ENCODE measurements at regions not wholly inside any gene's neighbourhood (a gene's known extent, or its start where the extent isn't known, plus 50 kb on each side); places are given as distances from the start of the nearest gene placed in this dataset.

DNA sequence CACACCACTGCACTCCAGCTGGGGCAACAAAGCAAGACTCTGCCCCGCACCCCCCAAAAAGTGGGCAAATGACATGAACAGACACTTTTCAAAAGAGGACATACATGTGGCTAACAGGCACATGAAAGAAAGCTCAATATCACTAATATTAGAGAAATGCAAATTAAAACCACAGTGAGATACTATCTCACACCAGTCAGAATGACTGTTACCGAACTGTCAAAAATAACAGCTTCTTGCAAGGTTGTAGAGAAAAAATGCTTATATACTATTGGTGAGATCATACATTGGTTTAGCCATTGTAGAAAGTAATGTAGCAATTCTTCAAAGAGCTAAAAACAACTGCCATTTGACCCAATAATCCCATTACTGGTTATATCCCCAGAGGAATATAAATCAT, 99.5 kb upstream of the SPATA13 start:
- no peak for DNase-seq (ENCODE audit: low read depth)
- TF ChIP-seq CTCF (conservative IDR thresholded peaks at IDR 0.05; ENCODE audit: low read length) = no peak

DNA sequence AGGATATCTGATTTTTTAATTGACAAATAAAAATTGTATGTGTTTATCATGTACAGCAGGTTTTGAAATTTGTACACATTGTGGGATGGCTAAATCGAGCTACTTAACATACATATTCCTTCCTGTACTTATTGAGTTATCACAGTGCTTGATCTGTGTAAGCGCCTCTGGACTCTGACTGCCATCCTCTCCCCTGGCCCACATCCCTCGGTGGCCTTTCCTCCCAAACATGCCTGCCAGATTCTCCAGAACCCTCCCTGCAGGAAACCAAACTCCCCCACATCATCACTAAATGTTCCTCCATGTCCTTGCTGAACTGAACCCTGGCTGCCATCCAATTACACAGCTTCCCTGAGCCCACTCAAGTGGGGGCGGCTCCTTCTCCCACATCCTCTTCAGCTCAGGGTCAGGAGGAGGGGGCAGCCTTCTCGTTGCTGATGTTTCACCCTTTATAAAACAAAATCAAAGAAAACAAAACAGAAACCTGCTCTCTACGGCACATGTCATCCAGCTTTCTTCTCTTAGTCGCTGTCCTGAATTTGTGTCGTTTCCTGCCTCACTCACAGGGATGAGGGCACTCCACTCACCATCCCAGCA, 97.1 kb upstream of the SPATA13 start:
- DNase-seq (ENCODE audit: low read depth) = no peak
- H3K4me3 ChIP-seq (ENCODE audit: low read length) = no peak overlapping the region
- TF ChIP-seq CTCF (conservative IDR thresholded peaks at IDR 0.05; ENCODE audit: low read length) = no peak

More for the DNA sequence above, 99.5 kb upstream of the SPATA13 start:
- no peak overlapping the region for H3K4me3 ChIP-seq (ENCODE audit: low read length)

DNA sequence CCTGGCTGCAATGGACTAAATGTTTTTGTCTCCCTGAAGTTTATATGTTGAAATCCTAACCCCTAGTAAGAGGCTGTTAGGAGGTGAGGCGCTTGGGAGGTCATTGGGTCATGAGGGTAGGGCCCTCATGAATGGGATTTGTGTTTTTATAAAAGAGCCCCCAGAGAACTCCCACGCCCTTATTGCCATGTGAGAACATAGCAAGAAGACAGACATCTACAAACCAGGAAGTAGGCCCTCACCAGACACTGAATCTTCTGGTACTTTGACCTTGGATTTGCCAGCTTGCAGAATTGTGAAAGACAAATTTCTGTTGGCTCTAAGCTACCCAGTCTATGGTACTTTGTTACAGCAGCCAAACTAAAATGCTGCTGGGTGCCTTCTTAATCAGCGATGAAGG, 96.1 kb upstream of the SPATA13 start:
- H3K4me3 ChIP-seq (ENCODE audit: low read length) = no peak overlapping the region
- no peak for DNase-seq (ENCODE audit: low read depth)
- no peak for TF ChIP-seq CTCF (conservative IDR thresholded peaks at IDR 0.05; ENCODE audit: low read length)

GRCh38 chr13:24065176-24065575, 95.3 kb upstream of the SPATA13 start:
- DNase-seq (ENCODE audit: low read depth) = no peak
- no peak for TF ChIP-seq CTCF (conservative IDR thresholded peaks at IDR 0.05; ENCODE audit: low read length)
- no peak overlapping the region for H3K4me3 ChIP-seq (ENCODE audit: low read length)

DNA sequence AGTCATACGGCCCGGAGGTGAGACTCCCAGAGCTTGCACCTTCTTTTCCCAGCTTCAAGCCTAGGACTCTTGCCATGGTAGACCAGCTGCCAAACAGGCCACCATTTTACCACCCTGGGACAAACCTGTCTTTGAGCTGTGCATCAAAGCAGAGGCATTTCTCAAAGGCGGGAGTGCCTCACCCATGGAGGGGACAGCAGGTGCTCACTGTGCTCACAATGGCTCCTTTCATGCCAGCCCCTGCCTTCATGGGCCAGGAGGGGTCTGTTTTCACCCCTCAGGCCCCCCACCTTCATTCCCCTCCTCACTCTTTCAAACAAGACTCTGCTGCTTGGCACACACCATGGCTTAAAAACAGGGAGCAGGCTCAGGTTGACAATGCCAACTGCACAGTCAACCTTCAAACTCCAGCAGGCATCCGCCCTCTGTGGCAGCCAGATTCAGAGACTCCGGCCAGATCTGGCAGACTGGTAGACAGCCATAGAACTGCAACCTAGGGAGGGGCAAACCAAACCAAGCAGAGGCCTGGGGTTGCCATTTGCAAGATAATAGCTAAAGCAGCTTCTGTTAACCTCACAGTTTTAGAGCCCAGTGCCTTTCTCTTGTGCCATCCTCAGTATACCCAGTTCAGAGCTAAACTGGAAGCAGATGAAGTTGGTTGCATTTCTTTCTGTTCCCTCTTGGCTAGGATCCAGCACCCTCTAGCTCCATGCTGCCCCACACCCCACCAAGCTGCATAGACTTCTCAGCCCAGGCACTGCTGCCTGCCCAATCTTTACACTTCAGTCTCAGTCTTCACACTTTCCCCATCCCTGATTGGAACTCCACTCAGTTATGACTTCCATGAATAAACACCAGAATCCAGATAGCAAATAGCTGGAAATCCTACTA, 93.9 kb upstream of the SPATA13 start:
- DNase-seq (ENCODE audit: low read depth) = no peak

DNA sequence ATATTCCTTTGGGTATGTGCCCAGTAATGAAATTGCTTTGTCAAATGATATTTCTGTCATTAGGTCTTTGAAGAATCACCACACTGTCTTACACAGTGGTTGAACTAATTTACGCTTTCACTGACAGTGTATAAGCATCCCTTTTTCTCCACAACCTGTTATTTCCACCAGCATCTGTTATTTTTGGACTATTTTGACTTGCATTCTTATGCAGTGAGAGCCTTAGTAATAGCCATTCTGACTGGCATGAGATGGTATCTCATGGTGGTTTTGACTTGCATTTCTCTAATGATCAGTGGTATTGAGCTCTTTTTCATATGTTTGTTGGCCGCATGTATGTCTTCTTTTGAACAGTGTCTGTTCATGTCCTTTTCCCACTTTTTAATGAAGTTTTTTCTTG, 92.0 kb upstream of the SPATA13 start:
- no peak for TF ChIP-seq CTCF (conservative IDR thresholded peaks at IDR 0.05; ENCODE audit: low read length)
- H3K4me3 ChIP-seq (ENCODE audit: low read length) = no peak overlapping the region
- DNase-seq (ENCODE audit: low read depth) = no peak

More for the DNA sequence above, 93.9 kb upstream of the SPATA13 start:
- no peak for TF ChIP-seq CTCF (conservative IDR thresholded peaks at IDR 0.05; ENCODE audit: low read length)
- H3K4me3 ChIP-seq (ENCODE audit: low read length) = no peak overlapping the region

DNA sequence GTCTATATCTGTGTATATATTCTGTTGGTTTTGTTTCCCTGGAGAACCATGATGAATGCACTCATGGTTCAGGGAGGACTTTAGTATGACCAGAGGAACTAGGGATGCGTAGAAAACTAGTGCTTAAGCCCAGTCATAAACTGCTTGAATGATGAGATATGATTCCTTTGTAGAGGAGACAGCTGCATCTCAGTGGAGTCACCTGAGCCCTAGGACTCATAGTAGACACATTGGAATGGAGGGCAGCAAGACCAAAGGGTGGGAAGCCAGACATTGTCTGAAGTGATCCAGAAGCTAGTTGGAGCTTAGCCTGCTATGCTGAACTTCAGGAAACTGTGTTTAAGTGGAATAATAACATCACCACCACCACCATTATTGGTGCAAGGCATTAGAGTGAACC, 89.5 kb upstream of the SPATA13 start:
- H3K4me3 ChIP-seq (ENCODE audit: low read length) = no peak overlapping the region
- TF ChIP-seq CTCF (conservative IDR thresholded peaks at IDR 0.05; ENCODE audit: low read length) = no peak
- no peak for DNase-seq (ENCODE audit: low read depth)

Measured in AG10803 (cell line).